Hematopoietic multipotent progenitor cell treated with erythropoietin and hydrocortisone succinate and interleukin-3 and kit ligand, for 6 days (in vitro differentiated cells): ENCODE measurements at regions not wholly inside any gene's neighbourhood (a gene's known extent, or its start where the extent isn't known, plus 50 kb on each side); places are given as distances from the start of the nearest gene placed in this dataset.

Source experiments
- DNase-seq: peaks from one replicate; pipeline ENCODE4 v3.0.0-alpha.2; 2015

- DNase-seq, result no peak
These were observed 86.1 kb upstream of the CD83 start for GRCh38 chr6:14031516-14031915.

- no peak for DNase-seq
These were observed 82.3 kb upstream of the CD83 start for GRCh38 chr6:14035071-14035847.

- DNase-seq, result no peak
These were observed 81.7 kb upstream of the CD83 start for GRCh38 chr6:14035874-14036273.

GRCh38 chr6:14036911-14037310 is 80.7 kb upstream of the CD83 start:
- DNase-seq, result no peak

GRCh38 chr6:14037402-14038277 is 79.9 kb upstream of the CD83 start:
- no peak for DNase-seq

GRCh38 chr6:14038467-14039437 is 78.8 kb upstream of the CD83 start:
- no peak for DNase-seq

GRCh38 chr6:14040042-14040441 is 77.5 kb upstream of the CD83 start:
- no peak for DNase-seq

GRCh38 chr6:14046476-14047068 is 71.0 kb upstream of the CD83 start:
- peak; percentile 77 for DNase-seq

- DNase-seq, result no peak
These were observed 70.3 kb upstream of the CD83 start for GRCh38 chr6:14047151-14047740.

- DNase-seq, result no peak
These were observed 68.7 kb upstream of the CD83 start for GRCh38 chr6:14048837-14049236.

GRCh38 chr6:14051355-14051754 is 66.2 kb upstream of the CD83 start:
- no peak for DNase-seq

GRCh38 chr6:14053811-14054210 is 63.8 kb upstream of the CD83 start:
- DNase-seq, result no peak

GRCh38 chr6:14055541-14055940 is 62.0 kb upstream of the CD83 start:
- DNase-seq, result no peak

- no peak for DNase-seq
These were observed 59.4 kb upstream of the CD83 start for GRCh38 chr6:14058029-14058695.

- no peak for DNase-seq
These were observed 58.8 kb upstream of the CD83 start for GRCh38 chr6:14058735-14059134.

GRCh38 chr6:14059791-14060436 is 57.7 kb upstream of the CD83 start:
- DNase-seq, result peak; percentile 59

GRCh38 chr6:14060971-14061370 is 56.6 kb upstream of the CD83 start:
- DNase-seq, result no peak

- no peak for DNase-seq
These were observed 55.9 kb upstream of the CD83 start for GRCh38 chr6:14061643-14062042.

- DNase-seq, result no peak
These were observed 55.1 kb upstream of the CD83 start for GRCh38 chr6:14062345-14063029.

- DNase-seq, result no peak
These were observed 53.8 kb upstream of the CD83 start for GRCh38 chr6:14063756-14064155.
